H1 (cell line): ENCODE measurements at regions not wholly inside any gene's neighbourhood (a gene's known extent, or its start where the extent isn't known, plus 50 kb on each side); places are given as distances from the start of the nearest gene placed in this dataset.

Experiments
- CHD7 ChIP-seq: fragments of 300-600 bp; sonication (generic); IDR thresholded peaks from 2 replicates; pipeline ENCODE4 v1.7.1; 2012; ENCODE audit warnings: low read length, moderate library complexity, mild to moderate bottlenecking, inconsistent platforms; ENCODE audit not compliant: insufficient replicate concordance
- E2F6 ChIP-seq: IDR thresholded peaks from 2 replicates; pipeline ENCODE4 v1.6.1; 2012; ENCODE audit warnings: inconsistent platforms
- POLR2AphosphoS5 ChIP-seq: IDR thresholded peaks from 2 replicates; pipeline ENCODE4 v1.6.1; 2011; ENCODE audit warnings: low read depth, low read length

GRCh38 chr12:22803725-22804124, 178.8 kb downstream of the ETNK1 start (continued):
- no peak for TF ChIP-seq CHD7
- no peak for TF ChIP-seq POLR2AphosphoS5
- TF ChIP-seq E2F6: peak; percentile 46
